ENCODE measurements at regions not wholly inside any gene's neighbourhood (a gene's known extent, or its start where the extent isn't known, plus 50 kb on each side); places are given as distances from the start of the nearest gene placed in this dataset.

- DNase-seq (ENCODE audit: low spot score) = no peak
These were observed 96.2 kb upstream of the VSTM2B start for GRCh38 chr19:29429581-29429980.

GRCh38 chr19:29431332-29431731 lies 94.5 kb upstream of the VSTM2B start:
- no peak for DNase-seq (ENCODE audit: low spot score)

GRCh38 chr19:29432677-29433076 lies 93.1 kb upstream of the VSTM2B start:
- no peak for DNase-seq (ENCODE audit: low spot score)

- DNase-seq (ENCODE audit: low spot score) = no peak
These were observed 89.1 kb upstream of the VSTM2B start for GRCh38 chr19:29436591-29437103.

- DNase-seq (ENCODE audit: low spot score) = no peak
These were observed 86.8 kb upstream of the VSTM2B start for GRCh38 chr19:29439021-29439420.

- DNase-seq (ENCODE audit: low spot score) = no peak
These were observed 85.9 kb upstream of the VSTM2B start for GRCh38 chr19:29439688-29440550.

GRCh38 chr19:29442094-29442493 lies 83.7 kb upstream of the VSTM2B start:
- no peak for DNase-seq (ENCODE audit: low spot score)

- no peak for DNase-seq (ENCODE audit: low spot score)
These were observed 82.9 kb upstream of the VSTM2B start for GRCh38 chr19:29442910-29443309.

GRCh38 chr19:29445246-29445645 lies 80.5 kb upstream of the VSTM2B start:
- DNase-seq (ENCODE audit: low spot score) = no peak

- DNase-seq (ENCODE audit: low spot score) = no peak
These were observed 79.4 kb upstream of the VSTM2B start for GRCh38 chr19:29446361-29446760.

- no peak for DNase-seq (ENCODE audit: low spot score)
These were observed 77.7 kb upstream of the VSTM2B start for GRCh38 chr19:29448046-29448445.

- no peak for DNase-seq (ENCODE audit: low spot score)
These were observed 76.4 kb upstream of the VSTM2B start for GRCh38 chr19:29449371-29449770.

- no peak for DNase-seq (ENCODE audit: low spot score)
These were observed 75.5 kb upstream of the VSTM2B start for GRCh38 chr19:29450306-29450705.

- DNase-seq (ENCODE audit: low spot score) = no peak
These were observed 75.0 kb upstream of the VSTM2B start for GRCh38 chr19:29450812-29451211.

GRCh38 chr19:29454109-29454508 lies 71.7 kb upstream of the VSTM2B start:
- DNase-seq (ENCODE audit: low spot score) = no peak

GRCh38 chr19:29457413-29457812 lies 68.4 kb upstream of the VSTM2B start:
- DNase-seq (ENCODE audit: low spot score) = no peak

- peak; percentile 58 for DNase-seq (ENCODE audit: low spot score)
These were observed 57.9 kb upstream of the VSTM2B start for GRCh38 chr19:29467824-29468401.

GRCh38 chr19:29475469-29475868 lies 50.3 kb upstream of the VSTM2B start:
- DNase-seq (ENCODE audit: low spot score) = no peak
